HG03520 (cell line): ENCODE measurements at regions not wholly inside any gene's neighbourhood (a gene's known extent, or its start where the extent isn't known, plus 50 kb on each side); places are given as distances from the start of the nearest gene placed in this dataset.
"Not testable (repeated sequence)": the region's sequence is repeated elsewhere in the genome, so short reads cannot be mapped to it uniquely, and the experiment has no call there.

ENCODE experiments used
- ATAC-seq: cut with Tn5 transposase; IDR thresholded peaks from one replicate; pipeline ENCODE4 v1.9.1; 2021; ENCODE audit warnings: mild to moderate bottlenecking, moderate library complexity; ENCODE audit not compliant: unreplicated experiment

GRCh38 chr21:35982717-35983116 is 77.6 kb downstream of the SETD4 start:
- ATAC-seq, result no peak

GRCh38 chr21:35981514-35982070 is 78.7 kb downstream of the SETD4 start:
- no peak for ATAC-seq

GRCh38 chr21:35980821-35981220 is 79.5 kb downstream of the SETD4 start:
- no peak for ATAC-seq

DNA sequence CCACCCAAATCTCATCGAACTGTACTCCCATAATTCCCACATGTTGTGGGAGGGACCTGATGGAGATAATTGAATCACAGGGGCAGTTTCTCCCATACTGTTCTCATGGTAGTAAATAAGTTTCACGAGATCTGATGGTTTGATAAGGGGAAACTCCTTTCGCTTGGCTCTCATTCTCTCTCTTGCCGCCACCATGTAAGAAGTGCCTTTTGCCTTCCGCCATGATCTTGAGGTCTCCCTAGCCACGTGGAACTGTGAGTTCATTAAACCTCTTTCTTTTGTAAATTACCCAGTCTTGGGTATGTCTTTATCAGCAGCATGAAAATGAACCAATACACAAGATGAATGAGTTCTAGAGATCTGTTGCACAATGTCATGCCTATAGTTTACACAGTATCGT is 82.5 kb downstream of the SETD4 start:
- ATAC-seq, result not testable (repeated sequence)

- ATAC-seq, result no peak
These were observed 83.4 kb downstream of the SETD4 start for GRCh38 chr21:35976929-35977328.

GRCh38 chr21:35976481-35976880 is 83.8 kb downstream of the SETD4 start:
- no peak for ATAC-seq

DNA sequence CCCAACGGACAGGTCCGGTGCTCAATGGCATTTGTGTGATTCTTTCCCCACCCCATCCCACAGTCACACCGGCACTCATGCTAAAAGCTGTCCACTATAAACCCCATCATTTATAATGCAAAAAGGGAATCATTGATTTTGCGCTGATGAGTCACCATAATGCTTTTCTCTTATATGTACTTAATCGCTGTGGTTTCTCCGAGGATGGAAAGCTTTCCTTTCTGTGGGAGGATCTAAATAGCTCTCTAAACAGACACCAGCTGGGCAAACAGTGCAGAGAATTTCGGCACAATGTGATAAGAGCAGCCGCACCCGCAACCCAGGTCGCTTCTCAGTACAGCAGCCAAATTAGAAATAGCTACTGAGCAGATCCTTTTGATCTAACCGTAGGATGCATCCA is 85.6 kb downstream of the SETD4 start:
- no peak for ATAC-seq

GRCh38 chr21:35971824-35972223 is 88.5 kb downstream of the SETD4 start:
- no peak for ATAC-seq

DNA sequence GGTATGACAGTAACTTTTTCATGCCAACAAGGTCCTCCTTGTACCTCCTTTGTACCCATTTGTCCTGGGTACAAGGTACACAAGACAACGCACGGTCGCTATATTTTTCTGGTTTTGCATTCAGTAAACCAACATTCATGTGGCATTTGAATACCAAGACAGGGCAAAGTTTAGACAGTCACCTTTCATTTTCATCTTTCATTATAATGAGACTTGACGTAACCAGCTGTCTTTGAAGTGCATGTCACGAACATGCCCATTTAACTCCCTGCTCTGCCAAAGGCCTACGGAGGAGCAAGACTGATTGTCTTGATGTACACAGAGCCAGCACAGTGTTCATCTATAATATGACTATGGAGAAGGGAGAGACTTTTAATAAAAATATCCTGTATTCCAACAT is 91.0 kb downstream of the SETD4 start:
- no peak for ATAC-seq

DNA sequence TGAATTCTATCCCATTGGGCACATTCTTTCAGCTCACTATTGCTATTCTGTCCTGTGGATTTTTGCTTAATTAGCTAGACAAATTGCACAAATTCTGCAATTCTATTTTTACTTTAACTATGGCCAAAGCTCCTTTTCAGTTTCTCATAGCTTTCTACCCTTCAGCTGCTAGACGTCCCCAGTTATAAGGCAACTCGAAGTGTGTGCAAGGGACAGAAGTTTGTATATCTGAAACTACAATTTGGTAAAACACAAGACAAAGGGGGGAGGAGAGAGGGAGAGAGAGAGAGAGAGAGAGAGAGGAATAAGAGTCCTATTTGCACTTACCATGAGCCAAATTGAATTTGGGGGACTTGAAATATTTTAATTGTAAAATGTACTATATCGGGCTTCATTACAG is 91.8 kb downstream of the SETD4 start:
- ATAC-seq, result no peak

DNA sequence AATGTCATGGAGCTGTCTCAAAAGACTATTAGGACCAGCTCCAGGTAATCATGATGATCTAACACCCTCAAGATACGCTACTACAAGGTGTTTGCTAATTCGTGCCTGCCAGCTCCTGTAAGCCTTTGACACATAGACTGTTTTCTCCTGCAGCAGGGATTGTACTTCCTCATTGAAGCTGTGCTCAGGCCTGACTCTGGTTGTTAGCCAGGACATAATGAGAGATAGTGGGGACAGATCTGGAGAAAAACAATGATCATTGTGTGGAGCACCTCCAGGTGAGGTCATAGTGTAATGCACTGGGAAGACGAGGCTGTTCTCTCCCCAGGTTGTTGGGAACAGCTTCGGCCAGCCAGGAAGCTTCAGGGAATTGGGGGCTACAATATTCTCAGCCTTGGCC is 94.6 kb downstream of the SETD4 start:
- no peak for ATAC-seq

DNA sequence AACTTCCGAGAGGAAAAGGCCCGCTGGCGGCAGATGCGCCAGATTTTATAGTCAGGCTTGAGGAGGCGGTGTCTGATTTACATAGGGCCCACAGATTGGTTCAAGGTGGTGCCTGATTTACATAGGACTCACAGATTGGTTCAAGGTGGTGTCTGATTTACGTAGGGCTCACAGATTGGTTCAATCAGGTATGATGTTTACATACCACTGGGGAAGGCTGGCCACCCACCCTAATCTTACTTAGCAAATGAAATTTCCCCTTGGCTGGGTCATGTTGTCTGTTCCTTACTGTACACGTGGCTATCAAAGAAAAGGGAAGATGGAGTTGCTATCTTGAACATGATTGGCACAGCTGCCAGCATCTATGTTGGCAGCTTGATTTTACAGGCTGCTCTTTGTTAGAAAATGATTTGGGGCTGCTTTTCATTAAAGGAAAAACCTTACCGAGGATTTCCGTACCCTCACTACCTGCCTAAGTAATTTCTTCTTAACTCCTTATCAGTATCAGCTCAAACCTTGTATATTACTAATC is 96.3 kb downstream of the SETD4 start:
- ATAC-seq, result no peak

DNA sequence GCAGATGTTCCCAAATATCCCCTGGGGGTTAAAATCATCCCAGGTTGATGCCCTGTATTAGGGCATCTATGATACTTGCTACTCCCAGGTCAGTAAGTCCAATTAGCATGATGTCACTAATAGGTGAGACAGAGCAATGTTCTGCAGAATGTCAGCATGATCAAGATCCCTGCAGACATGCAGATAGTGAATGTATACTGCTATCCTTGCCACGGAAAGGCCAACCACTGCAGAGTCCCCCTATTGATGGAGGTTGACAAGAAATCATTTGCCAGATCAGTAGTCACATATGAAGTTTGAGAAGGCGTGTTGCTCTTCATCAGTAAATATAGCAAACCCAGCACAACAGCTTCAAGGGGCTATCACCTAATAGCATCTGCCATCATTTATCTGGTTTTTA is 97.4 kb downstream of the SETD4 start:
- no peak for ATAC-seq

DNA sequence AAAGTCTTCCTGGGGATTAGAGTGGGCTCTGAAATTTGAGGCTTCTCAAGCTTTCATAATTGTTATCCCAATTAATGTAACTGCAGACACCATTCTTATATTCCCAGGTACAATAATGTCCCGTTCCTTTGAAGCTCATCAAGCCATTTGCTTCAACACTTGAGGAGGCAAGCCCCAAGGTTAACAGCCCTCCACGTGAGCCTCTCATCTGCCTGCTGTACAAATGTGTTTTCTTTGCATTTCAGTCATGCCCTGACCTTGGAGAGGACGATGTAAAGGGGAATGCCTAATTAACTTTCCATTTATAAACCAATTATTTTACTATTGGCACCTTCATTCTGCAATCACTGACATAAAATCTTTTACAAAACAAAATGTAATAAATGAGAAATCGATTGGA is 106.3 kb downstream of the SETD4 start:
- no peak for ATAC-seq

DNA sequence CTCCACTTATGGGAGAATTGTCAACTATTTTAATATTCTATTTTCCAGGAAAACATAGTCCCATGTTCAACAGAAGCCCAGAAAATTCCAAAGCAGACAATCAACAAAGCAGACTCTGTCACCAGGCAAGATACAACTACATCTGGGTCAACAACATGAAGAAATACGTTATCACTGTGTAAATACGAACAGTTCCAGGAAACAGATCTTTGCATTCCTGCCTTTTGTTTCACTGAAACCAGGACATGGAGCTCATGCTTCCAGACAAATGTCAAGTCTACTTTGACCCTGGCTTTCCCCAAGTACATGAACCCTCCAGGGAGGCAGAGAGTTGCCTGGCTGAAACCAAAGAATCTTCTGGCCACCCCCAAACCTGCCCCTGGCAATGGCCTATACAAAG is 106.7 kb downstream of the SETD4 start:
- ATAC-seq, result no peak

- no peak for ATAC-seq
These were observed 107.5 kb downstream of the SETD4 start for GRCh38 chr21:35952651-35953340.

DNA sequence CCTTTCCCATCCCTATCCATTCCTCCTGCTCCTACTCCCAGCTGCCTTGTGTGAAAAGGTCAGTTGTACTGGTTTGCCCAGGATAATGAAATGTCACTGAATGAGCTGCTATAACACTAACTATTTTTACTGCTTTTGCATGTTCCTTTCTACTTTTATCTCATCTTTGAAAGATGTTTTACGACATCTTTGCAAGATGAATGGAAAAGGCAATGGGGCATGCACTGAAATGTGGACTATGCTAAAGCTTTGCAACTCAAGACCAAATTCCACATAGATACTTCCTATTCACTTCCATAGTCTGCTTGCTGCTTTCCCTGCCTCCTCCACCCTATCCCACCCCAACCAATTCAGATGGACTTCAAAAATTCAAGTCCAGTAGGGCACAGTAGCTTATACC is 111.3 kb downstream of the SETD4 start:
- ATAC-seq, result no peak

GRCh38 chr21:35945089-35945671 is 115.1 kb downstream of the SETD4 start:
- no peak for ATAC-seq

DNA sequence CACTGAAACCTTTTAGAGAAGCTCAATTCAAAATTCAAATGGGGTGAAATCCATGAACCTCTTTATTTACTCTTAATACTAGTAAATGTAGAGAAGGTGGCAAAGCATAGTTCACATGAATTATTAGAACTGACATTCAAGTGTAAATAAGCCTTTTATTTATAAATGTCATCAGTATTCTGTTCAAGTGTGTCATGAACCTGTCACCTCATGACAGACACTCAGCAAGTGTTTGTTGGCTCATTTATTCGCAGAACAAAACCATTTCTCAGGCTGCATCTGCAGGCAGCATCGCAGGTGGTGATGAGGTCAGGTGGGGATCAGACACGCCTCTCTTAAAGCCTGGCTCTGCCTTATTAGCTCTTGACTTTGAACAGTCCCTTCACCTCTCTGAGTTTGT is 116.6 kb downstream of the SETD4 start:
- no peak for ATAC-seq

- ATAC-seq, result no peak
These were observed 117.8 kb downstream of the SETD4 start for GRCh38 chr21:35942211-35943144.
